ENCODE measurements at regions not wholly inside any gene's neighbourhood (a gene's known extent, or its start where the extent isn't known, plus 50 kb on each side); places are given as distances from the start of the nearest gene placed in this dataset.

- TF ChIP-seq, protein P1, sequence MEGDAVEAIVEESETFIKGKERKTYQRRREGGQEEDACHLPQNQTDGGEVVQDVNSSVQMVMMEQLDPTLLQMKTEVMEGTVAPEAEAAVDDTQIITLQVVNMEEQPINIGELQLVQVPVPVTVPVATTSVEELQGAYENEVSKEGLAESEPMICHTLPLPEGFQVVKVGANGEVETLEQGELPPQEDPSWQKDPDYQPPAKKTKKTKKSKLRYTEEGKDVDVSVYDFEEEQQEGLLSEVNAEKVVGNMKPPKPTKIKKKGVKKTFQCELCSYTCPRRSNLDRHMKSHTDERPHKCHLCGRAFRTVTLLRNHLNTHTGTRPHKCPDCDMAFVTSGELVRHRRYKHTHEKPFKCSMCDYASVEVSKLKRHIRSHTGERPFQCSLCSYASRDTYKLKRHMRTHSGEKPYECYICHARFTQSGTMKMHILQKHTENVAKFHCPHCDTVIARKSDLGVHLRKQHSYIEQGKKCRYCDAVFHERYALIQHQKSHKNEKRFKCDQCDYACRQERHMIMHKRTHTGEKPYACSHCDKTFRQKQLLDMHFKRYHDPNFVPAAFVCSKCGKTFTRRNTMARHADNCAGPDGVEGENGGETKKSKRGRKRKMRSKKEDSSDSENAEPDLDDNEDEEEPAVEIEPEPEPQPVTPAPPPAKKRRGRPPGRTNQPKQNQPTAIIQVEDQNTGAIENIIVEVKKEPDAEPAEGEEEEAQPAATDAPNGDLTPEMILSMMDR (IDR thresholded peaks at IDR 0.05; ENCODE audit: low read length), result no peak
- no peak for TF ChIP-seq EZH2 (optimal IDR thresholded peaks at IDR 0.05; ENCODE audit: low read depth, low read length)
Measured at GRCh38 chr1:208950206-208950605, 633.3 kb upstream of the CAMK1G start.

All from MM.1S (cell line).